GM12872 (cell line): ENCODE measurements at regions not wholly inside any gene's neighbourhood (a gene's known extent, or its start where the extent isn't known, plus 50 kb on each side); places are given as distances from the start of the nearest gene placed in this dataset.

Source experiments
- TF ChIP-seq, protein P1 (sequence below): IDR thresholded peaks from 3 replicates; pipeline ENCODE4 v1.5.1; 2011; ENCODE audit warnings: low read depth, mild to moderate bottlenecking, low read length, moderate library complexity; ENCODE audit not compliant: insufficient read depth

DNA sequence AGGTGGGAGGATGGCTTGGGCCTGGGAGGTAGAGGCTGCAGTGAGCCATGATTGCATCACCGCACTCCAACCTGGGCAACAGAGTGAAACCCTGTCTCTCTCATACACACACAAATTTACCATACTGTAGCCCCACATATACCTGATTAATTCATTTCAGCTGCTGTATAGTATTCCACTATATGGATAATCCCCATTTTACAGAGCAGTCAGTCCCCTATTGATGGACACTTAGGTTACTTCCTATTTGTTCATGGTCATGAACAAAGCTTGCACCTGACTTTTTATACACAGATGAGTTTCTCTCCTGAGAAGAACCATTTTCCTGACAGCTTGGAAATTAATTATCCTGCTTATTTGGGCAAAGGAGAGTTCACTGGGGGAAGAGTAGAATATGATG, 59.2 kb downstream of the EMX2 start:
- TF ChIP-seq, protein P1, sequence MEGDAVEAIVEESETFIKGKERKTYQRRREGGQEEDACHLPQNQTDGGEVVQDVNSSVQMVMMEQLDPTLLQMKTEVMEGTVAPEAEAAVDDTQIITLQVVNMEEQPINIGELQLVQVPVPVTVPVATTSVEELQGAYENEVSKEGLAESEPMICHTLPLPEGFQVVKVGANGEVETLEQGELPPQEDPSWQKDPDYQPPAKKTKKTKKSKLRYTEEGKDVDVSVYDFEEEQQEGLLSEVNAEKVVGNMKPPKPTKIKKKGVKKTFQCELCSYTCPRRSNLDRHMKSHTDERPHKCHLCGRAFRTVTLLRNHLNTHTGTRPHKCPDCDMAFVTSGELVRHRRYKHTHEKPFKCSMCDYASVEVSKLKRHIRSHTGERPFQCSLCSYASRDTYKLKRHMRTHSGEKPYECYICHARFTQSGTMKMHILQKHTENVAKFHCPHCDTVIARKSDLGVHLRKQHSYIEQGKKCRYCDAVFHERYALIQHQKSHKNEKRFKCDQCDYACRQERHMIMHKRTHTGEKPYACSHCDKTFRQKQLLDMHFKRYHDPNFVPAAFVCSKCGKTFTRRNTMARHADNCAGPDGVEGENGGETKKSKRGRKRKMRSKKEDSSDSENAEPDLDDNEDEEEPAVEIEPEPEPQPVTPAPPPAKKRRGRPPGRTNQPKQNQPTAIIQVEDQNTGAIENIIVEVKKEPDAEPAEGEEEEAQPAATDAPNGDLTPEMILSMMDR: no peak

DNA sequence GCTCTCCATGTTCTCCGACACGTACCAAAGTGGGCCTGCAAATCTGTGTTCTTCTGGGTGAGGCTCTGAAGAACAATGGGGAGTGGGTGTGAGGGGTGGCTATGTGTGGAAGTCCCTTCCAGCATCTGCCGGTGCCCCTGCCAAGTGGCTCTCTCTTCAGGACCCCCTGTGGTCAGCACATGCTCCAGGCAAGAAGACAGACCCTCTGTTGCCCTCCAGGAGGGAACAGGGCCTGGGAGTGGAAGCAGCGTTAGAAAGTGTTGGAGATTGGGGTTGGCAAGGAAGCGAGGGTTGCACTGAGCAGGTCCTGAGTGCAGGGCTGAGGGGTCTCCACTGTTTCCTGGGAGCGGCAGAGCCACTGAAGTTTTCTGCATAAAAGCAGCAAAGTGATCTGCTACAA, 60.5 kb downstream of the EMX2 start:
- TF ChIP-seq, protein P1: no peak

DNA sequence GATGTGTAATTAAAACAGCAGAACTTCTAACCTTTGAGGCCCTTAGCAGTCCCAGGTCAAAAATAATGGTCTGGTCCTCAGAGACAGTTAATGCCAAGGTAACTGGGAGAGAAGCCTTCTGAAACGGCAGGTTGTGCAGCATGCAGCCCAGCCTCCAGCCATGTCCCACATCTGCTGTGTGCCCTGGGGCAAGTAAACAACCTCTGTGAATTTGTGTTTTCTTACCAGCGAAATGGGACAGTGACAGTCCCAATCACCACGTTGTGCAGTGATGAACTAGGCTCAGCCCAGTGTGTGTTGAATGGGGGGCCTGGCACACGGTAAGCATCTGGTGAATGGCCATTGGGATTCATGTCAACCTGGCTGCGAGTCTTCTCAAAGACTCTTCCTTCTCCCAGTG, 61.2 kb downstream of the EMX2 start:
- TF ChIP-seq, protein P1: no peak

DNA sequence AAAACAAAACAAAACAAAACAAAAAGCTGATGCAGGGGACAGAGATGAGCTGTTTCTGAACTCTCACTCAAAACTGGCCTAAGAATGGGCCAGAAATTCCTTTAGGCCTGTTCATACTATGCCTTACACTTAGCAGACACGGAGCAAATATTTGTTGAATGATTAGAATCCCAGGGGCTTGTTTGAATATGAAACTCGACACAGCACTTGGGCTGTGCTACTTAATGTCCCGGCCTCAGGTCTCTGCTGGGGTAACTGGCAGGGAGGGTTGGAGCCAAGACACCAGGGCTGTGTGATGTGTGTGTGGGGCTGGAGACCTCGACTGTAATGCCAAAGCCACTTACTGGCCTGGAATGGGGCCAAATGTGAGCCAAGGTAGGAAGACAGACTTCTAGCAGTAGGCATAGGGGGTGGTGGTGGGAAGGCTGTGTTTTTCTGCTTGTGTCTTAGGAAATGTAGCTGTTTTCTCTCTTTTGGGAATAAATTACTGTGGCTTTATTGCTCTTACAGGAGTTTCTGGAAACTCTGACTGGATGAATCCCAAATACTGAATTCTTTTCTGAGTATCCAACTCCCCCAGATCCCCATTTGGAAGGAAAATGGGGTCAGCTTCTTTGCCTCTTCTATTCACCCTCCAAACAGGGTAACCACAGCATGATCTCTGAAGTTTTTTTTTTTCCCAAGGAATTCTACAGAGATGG, 66.7 kb downstream of the EMX2 start:
- TF ChIP-seq, protein P1: no peak

DNA sequence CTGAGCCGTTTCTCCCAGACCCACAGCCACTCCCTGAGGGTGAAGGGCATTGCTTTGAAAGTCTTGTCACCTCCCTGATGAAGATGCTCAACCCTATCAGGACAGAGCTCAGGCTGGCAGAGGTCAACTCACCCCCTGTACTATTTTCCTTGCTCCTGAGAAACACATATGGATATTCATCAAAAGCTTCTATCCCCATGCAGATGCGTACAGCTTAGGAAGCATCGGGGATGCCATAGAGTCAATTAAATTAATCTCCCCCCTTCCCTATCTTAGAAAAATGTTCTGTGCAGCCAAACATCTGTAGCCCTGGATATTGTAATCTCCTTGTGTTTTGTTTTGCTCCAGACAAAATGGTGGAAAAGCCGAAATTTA, 67.2 kb downstream of the EMX2 start:
- TF ChIP-seq, protein P1: no peak

DNA sequence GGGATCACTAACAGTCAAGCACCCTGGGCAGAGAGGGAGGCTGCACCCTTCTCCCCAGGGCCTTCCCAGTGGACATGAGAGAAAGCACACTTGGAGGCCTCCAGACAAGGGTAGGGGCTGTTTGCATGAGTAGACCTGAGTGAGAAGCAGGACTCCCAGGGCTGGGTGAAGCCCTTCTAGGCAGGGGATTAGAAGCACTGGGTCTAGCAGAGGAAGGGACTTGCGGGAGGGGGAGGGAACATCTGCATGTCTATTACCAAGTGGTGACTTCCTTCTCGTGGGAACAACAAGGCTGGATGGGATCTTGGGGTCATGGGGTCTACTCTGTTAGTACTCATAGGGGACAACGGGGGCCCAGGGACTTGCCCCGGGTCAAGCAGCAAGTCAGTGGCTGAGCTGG, 67.8 kb downstream of the EMX2 start:
- TF ChIP-seq, protein P1: no peak

DNA sequence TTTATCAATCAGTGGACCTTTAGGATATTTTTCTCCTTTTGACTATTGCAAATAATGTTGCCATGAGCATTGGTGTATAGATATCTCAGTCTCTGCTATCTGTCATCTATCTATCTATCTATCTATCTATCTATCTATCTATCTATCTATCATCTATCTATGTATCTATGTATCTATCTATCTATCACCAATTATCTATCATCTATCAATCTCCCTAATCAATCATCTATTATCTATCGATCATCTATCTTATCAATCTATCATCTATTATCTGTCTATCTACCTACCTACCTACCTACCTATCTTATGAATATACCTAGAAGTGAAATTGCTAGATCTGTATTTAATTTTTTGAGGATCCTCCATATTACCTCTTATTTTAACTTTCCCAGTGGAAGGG, 69.6 kb downstream of the EMX2 start:
- TF ChIP-seq, protein P1: no peak
